ENCODE measurements at regions not wholly inside any gene's neighbourhood (a gene's known extent, or its start where the extent isn't known, plus 50 kb on each side); places are given as distances from the start of the nearest gene placed in this dataset.

DNA sequence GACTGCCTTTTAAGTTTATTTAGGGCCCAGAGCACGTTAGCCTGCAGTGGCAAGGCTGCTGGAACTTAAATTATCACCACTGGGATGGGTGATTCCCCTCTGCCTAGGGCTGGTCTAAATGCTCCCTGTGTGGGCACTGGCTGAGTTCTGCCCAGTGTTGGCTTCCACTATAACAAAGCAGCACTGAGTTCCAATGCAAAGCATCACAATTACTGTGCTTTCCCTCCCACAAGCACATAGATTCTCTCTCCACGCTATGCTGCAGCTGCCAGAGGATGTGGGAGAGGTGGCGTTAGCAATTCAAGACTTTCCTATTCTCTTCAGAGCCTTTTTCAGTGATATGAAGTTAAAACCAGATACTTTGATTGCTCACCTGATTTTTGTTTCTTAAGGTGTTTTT lies 328.9 kb upstream of the DDX18 start:
- Mint-ChIP-seq H3K9me3 (peaks cover 6% of the 10 kb centered on the region), H3K27me3 (no peaks in the 10 kb centered on the region), H3K27ac (no peak overlapping the region), H3K36me3 (ENCODE audit: low read depth) (no peaks in the 10 kb centered on the region), H3K4me3 (no peak overlapping the region), H3K4me1 (no peaks in the 10 kb centered on the region)
- ChIA-PET POLR2A (no interaction called here), CTCF (no interaction called here)
- intact Hi-C loops (cut with micrococcal nuclease), result no loop called here
- TF ChIP-seq, protein P1, sequence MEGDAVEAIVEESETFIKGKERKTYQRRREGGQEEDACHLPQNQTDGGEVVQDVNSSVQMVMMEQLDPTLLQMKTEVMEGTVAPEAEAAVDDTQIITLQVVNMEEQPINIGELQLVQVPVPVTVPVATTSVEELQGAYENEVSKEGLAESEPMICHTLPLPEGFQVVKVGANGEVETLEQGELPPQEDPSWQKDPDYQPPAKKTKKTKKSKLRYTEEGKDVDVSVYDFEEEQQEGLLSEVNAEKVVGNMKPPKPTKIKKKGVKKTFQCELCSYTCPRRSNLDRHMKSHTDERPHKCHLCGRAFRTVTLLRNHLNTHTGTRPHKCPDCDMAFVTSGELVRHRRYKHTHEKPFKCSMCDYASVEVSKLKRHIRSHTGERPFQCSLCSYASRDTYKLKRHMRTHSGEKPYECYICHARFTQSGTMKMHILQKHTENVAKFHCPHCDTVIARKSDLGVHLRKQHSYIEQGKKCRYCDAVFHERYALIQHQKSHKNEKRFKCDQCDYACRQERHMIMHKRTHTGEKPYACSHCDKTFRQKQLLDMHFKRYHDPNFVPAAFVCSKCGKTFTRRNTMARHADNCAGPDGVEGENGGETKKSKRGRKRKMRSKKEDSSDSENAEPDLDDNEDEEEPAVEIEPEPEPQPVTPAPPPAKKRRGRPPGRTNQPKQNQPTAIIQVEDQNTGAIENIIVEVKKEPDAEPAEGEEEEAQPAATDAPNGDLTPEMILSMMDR (IDR thresholded peaks at IDR 0.05), result no peak
- DNase-seq (no peak), ATAC-seq (ENCODE audit: low read depth) (no peak)

DNA sequence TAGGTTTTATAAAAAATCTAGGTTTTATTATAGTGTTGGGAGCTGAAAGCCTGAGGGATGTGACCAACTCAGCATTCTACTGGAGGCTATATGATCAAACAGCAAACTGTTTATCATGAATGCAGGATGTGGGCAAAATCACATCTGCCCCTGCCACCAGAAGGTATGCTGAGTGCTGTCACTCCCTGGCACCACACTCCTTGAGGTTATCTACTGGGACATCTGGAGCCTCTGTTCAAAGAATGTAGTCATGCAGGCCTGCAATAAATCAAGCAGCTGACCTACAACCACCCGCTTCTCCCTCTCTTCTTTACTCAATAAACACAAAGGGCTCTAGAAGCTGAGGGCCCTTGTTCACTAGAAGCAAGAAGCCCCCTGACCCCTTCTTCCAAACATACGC lies 328.4 kb upstream of the DDX18 start:
- H3K9me3 Mint-ChIP-seq, result peaks cover 6% of the 10 kb centered on the region

DNA sequence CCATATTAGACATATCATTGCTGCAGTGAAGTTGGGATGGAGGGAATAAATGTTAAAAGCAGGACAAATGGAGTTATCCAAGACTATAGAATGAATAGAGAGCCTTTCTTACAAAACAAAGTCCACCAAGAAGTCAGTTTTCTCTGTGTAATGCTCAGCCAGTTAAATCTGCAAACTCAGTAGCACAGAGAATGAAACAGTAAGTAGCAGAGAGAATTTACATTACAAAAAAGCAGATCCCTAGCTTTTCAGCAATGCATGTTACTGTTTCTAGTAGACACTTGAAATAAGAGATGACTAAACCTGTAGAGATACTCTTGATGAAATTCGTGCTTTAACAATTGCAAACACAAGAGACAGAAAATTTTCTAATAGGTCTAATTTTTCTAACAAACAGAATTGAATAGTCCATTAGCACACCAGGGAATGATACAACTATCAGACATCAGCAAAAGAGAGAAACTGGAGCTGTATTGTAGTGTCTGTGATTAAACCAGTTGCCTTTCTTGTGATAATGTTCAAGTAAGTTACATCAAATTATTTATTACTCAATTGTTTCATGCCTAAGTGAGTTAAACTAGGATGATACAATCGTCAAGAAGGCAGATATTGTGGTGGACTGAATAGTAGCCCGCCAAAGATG lies 322.2 kb upstream of the DDX18 start:
- no peak overlapping the region for H3K27ac Mint-ChIP-seq
- no peaks in the 10 kb centered on the region for H3K36me3 Mint-ChIP-seq (ENCODE audit: low read depth)
- POLR2A ChIA-PET, result no interaction called here
- TF ChIP-seq, protein P1 (IDR thresholded peaks at IDR 0.05), result no peak
- no peaks in the 10 kb centered on the region for H3K27me3 Mint-ChIP-seq
- ATAC-seq (ENCODE audit: low read depth), result no peak
- no peaks in the 10 kb centered on the region for H3K4me1 Mint-ChIP-seq
- peaks cover 3% of the 10 kb centered on the region for H3K9me3 Mint-ChIP-seq
- no peak for DNase-seq
- H3K4me3 Mint-ChIP-seq, result no peak overlapping the region
- CTCF ChIA-PET, result no interaction called here
- intact Hi-C loops (cut with micrococcal nuclease), result no loop called here

More for the DNA sequence above, 328.4 kb upstream of the DDX18 start:
- H3K27me3 Mint-ChIP-seq, result no peaks in the 10 kb centered on the region
- ATAC-seq (ENCODE audit: low read depth) (no peak), DNase-seq (no peak)
- no peaks in the 10 kb centered on the region for H3K4me1 Mint-ChIP-seq
- intact Hi-C loops (cut with micrococcal nuclease), result no loop called here
- no peaks in the 10 kb centered on the region for H3K36me3 Mint-ChIP-seq (ENCODE audit: low read depth)
- ChIA-PET CTCF (no interaction called here), POLR2A (no interaction called here)
- TF ChIP-seq, protein P1 (IDR thresholded peaks at IDR 0.05), result no peak
- H3K4me3 Mint-ChIP-seq, result no peak overlapping the region
- no peak overlapping the region for H3K27ac Mint-ChIP-seq

DNA sequence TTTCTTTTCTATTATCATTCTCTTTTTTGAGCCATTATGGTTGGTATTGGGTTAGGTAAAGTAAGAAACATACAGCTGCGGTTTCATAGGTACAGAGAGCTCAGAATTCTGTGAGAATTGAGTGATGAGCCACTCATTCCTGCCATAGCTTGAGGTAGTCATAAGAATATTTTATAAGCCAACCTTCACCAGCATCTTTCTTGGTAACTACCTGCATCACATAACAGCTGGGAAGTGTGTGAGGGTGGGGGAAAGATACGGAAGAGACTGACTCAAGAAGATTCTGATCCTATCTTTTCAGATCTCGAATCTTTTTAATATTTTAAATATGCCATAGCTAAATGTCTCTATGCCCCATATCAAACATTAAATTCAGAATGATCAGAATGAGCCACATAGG lies 313.8 kb upstream of the DDX18 start:
- no peaks in the 10 kb centered on the region for H3K27me3 Mint-ChIP-seq
- peaks cover 6% of the 10 kb centered on the region for H3K9me3 Mint-ChIP-seq
- DNase-seq, result no peak
- H3K4me3 Mint-ChIP-seq, result no peak overlapping the region
- intact Hi-C loops (cut with micrococcal nuclease), result no loop called here
- no peaks in the 10 kb centered on the region for H3K4me1 Mint-ChIP-seq
- no peak overlapping the region for H3K27ac Mint-ChIP-seq
- ChIA-PET CTCF (no interaction called here), POLR2A (no interaction called here)
- H3K36me3 Mint-ChIP-seq (ENCODE audit: low read depth), result no peaks in the 10 kb centered on the region
- TF ChIP-seq, protein P1 (IDR thresholded peaks at IDR 0.05), result no peak
- no peak for ATAC-seq (ENCODE audit: low read depth)

DNA sequence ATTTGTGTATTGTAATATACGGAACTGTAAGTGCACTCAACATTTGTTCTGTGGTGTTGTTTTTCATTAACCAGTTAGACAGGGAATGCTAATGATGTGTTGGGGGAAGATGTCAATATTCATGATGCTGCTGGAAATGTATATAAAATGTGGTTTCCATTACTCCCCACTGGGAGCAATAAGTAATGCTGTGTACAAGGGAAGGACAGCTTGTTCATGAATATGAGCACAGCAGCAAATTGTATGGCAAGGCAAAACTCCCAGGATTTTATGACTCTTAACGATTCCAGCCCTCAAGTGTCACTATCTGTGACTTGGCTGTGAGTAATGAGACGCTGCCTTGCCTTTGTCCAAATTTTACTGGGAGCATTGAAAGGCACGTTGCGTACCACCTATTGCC lies 312.4 kb upstream of the DDX18 start:
- H3K9me3 Mint-ChIP-seq, result peaks cover 3% of the 10 kb centered on the region
- H3K27ac Mint-ChIP-seq, result no peak overlapping the region
- ChIA-PET CTCF (no interaction called here), POLR2A (no interaction called here)
- no peak overlapping the region for H3K4me3 Mint-ChIP-seq
- ATAC-seq (ENCODE audit: low read depth), result no peak
- DNase-seq, result no peak
- no peaks in the 10 kb centered on the region for H3K36me3 Mint-ChIP-seq (ENCODE audit: low read depth)
- no peaks in the 10 kb centered on the region for H3K27me3 Mint-ChIP-seq
- TF ChIP-seq, protein P1 (IDR thresholded peaks at IDR 0.05), result no peak
- intact Hi-C loops (cut with micrococcal nuclease), result no loop called here
- no peaks in the 10 kb centered on the region for H3K4me1 Mint-ChIP-seq
